A549 (cell line): ENCODE measurements at regions not wholly inside any gene's neighbourhood (a gene's known extent, or its start where the extent isn't known, plus 50 kb on each side); places are given as distances from the start of the nearest gene placed in this dataset.

Experiments
- ATAC-seq, 2 experiments: fragments of 200-7000 bp in 1 of 2; fragments of >200 bp in 1 of 2; cut with Nextera tagmentation in 1 of 2; cut with Tn5 transposase in 1 of 2; 3 replicates each; pipeline versions ENCODE4 v1.8.0 to v1.9.1; 2018 to 2020; ENCODE audit warnings: mild to moderate bottlenecking in 1 of 2, moderate library complexity in 1 of 2
- CTCF ChIA-PET: fragments of 300-600 bp; sonication (Branson Sonifier 250); formaldehyde crosslinking; extraction: SDS; loops from one replicate; lab custom pipeline; 2021; ENCODE audit warnings: antibody characterized with exemption, inconsistent platforms; lab: Yijun Ruan, JAX
- POLR2A ChIA-PET: fragments of 350-600 bp; formaldehyde crosslinking; extraction: SDS; loops from one replicate; lab custom pipeline; 2021; ENCODE audit warnings: antibody characterized with exemption, inconsistent platforms; lab: Yijun Ruan, JAX
- DNase-seq, 2 experiments: peaks; one replicate each; pipeline versions ENCODE4 v3.0.0 to v3.0.0-alpha.2; 2011 to 2016; ENCODE audit warnings: low read depth in 1 of 2, low spot score in 1 of 2
- FAIRE-seq: peaks from 2 replicates; lab custom pipeline; 2011; peaks lifted over from hg19 to GRCh38; lab: Jason Lieb, UNC
- H3K27ac ChIP-seq, 2 experiments: fragments of >200 bp; sonication (Bioruptor Twin); formaldehyde crosslinking; 3 replicates each; pipeline ENCODE4 v1.5.1; 2016 to 2017
- H3K4me1 ChIP-seq: fragments of >200 bp; sonication (Bioruptor Twin); formaldehyde crosslinking; 3 replicates; pipeline ENCODE4 v1.6.1; 2016
- H3K4me2 ChIP-seq: fragments of >200 bp; sonication (Bioruptor Twin); formaldehyde crosslinking; 3 replicates; pipeline ENCODE4 v1.6.1; 2016
- H3K4me3 ChIP-seq: fragments of >200 bp; sonication (Bioruptor Twin); formaldehyde crosslinking; 3 replicates; pipeline ENCODE4 v1.5.1; 2016
- H3K9me3 ChIP-seq: fragments of >200 bp; sonication (Bioruptor Twin); formaldehyde crosslinking; 3 replicates; pipeline ENCODE4 v1.6.1; 2016
- ATOH8 ChIP-seq: fragments of 250-450 bp; sonication (Bioruptor Pico); IDR thresholded peaks from 2 replicates; pipeline ENCODE4 v1.5.0; 2020; ENCODE audit warnings: low read depth, mild to moderate bottlenecking, moderate library complexity
- CBX8 ChIP-seq: fragments of 200-600 bp; sonication (generic); IDR thresholded peaks from 2 replicates; pipeline ENCODE4 v1.6.1; 2016
- CEBPB ChIP-seq, 2 experiments: fragments of >200 bp in 1 of 2; sonication (Bioruptor Twin) in 1 of 2; formaldehyde crosslinking in 1 of 2; IDR thresholded peaks; 2 replicates each; pipeline ENCODE4 v1.6.1; 2012 to 2016
- CHD2 ChIP-seq: fragments of 150-350 bp; IDR thresholded peaks from 2 replicates; pipeline ENCODE4 v1.6.1; 2014; ENCODE audit warnings: low read length; ENCODE audit not compliant: partially characterized antibody
- CHD4 ChIP-seq: fragments of 200-600 bp; sonication (generic); IDR thresholded peaks from 2 replicates; pipeline ENCODE4 v1.6.1; 2016; ENCODE audit warnings: antibody characterized with exemption, mild to moderate bottlenecking, borderline replicate concordance
- E2F6 ChIP-seq: IDR thresholded peaks from 2 replicates; pipeline ENCODE4 v1.6.1; 2012; ENCODE audit warnings: low read depth, borderline replicate concordance
- EHF ChIP-seq: fragments of 250-450 bp; sonication (Bioruptor Pico); IDR thresholded peaks from 2 replicates; pipeline ENCODE4 v1.5.0; 2020; ENCODE audit warnings: mild to moderate bottlenecking
- EHMT2 ChIP-seq: fragments of 200-600 bp; sonication (generic); IDR thresholded peaks from 2 replicates; pipeline ENCODE4 v1.6.1; 2016; ENCODE audit warnings: antibody characterized with exemption, low read depth, mild to moderate bottlenecking, moderate library complexity
- EP300 ChIP-seq, 2 experiments: fragments of >200 bp; sonication (Bioruptor Twin); formaldehyde crosslinking; IDR thresholded peaks; 2 replicates in 1 of 2; 3 replicates in 1 of 2; pipeline ENCODE4 v1.6.1; 2016 to 2017
- ESRRA ChIP-seq: fragments of 150-350 bp; IDR thresholded peaks from 2 replicates; pipeline ENCODE4 v1.6.1; 2014; ENCODE audit warnings: mild to moderate bottlenecking, low read length, borderline replicate concordance
- FOSB ChIP-seq: fragments of 250-450 bp; sonication (Bioruptor Pico); IDR thresholded peaks from 2 replicates; pipeline ENCODE4 v1.5.0; 2020; ENCODE audit warnings: mild to moderate bottlenecking, moderate library complexity
- FOSL2 ChIP-seq, 2 experiments: fragments of 450-650 bp in 1 of 2; fragments of >200 bp in 1 of 2; sonication (Bioruptor Twin) in 1 of 2; formaldehyde crosslinking; IDR thresholded peaks; 2 replicates each; pipeline versions ENCODE4 v1.5.0 to v1.6.1; 2016 to 2020; ENCODE audit warnings: mild to moderate bottlenecking in 1 of 2, moderate library complexity in 1 of 2
- FOXS1 ChIP-seq: fragments of 250-450 bp; sonication (Bioruptor Pico); IDR thresholded peaks from 2 replicates; pipeline ENCODE4 v1.5.0; 2020; ENCODE audit warnings: mild to moderate bottlenecking, moderate library complexity
- GATA3 ChIP-seq: IDR thresholded peaks from 2 replicates; pipeline ENCODE4 v1.6.1; 2012; ENCODE audit warnings: borderline replicate concordance
- HES2 ChIP-seq: fragments of >200 bp; sonication (Bioruptor Twin); formaldehyde crosslinking; IDR thresholded peaks from 2 replicates; pipeline ENCODE4 v1.6.1; 2016
- HEYL ChIP-seq: fragments of 250-450 bp; sonication (Bioruptor Pico); IDR thresholded peaks from 2 replicates; pipeline ENCODE4 v1.8.0; 2021; ENCODE audit warnings: mild to moderate bottlenecking, moderate library complexity
- HMGXB4 ChIP-seq: fragments of 250-450 bp; sonication (Bioruptor Pico); IDR thresholded peaks from 2 replicates; pipeline ENCODE4 v1.5.0; 2021; ENCODE audit warnings: mild to moderate bottlenecking, moderate library complexity, borderline replicate concordance
- HOXA7 ChIP-seq: fragments of 250-450 bp; sonication (Bioruptor Pico); IDR thresholded peaks from 2 replicates; pipeline ENCODE4 v1.5.0; 2020; ENCODE audit warnings: mild to moderate bottlenecking, moderate library complexity
- HOXB13 ChIP-seq: fragments of 250-450 bp; sonication (Bioruptor Pico); IDR thresholded peaks from 2 replicates; pipeline ENCODE4 v1.5.0; 2020; ENCODE audit warnings: low read depth, mild to moderate bottlenecking, moderate library complexity
- JUNB ChIP-seq: fragments of >200 bp; sonication (Bioruptor Twin); formaldehyde crosslinking; IDR thresholded peaks from 2 replicates; pipeline ENCODE4 v1.6.1; 2016
- KDM1A ChIP-seq: fragments of 200-600 bp; sonication (generic); IDR thresholded peaks from 2 replicates; pipeline ENCODE4 v1.6.1; 2016; ENCODE audit warnings: low read depth, mild to moderate bottlenecking
- KDM5A ChIP-seq: fragments of 200-600 bp; sonication (generic); IDR thresholded peaks from 2 replicates; pipeline ENCODE4 v1.6.1; 2016; ENCODE audit warnings: antibody characterized with exemption, mild to moderate bottlenecking
- NPAS2 ChIP-seq: fragments of 250-450 bp; sonication (Bioruptor Pico); IDR thresholded peaks from 2 replicates; pipeline ENCODE4 v1.8.0; 2022; ENCODE audit warnings: mild to moderate bottlenecking, moderate library complexity, borderline replicate concordance
- NR3C1 ChIP-seq: fragments of >200 bp; sonication (Bioruptor Twin); formaldehyde crosslinking; IDR thresholded peaks from 3 replicates; pipeline ENCODE4 v1.6.1; 2017
- RAD21 ChIP-seq, 2 experiments: fragments of >200 bp in 1 of 2; sonication (Bioruptor Twin) in 1 of 2; formaldehyde crosslinking in 1 of 2; IDR thresholded peaks in 1 of 2; conservative IDR thresholded peaks in 1 of 2; 2 replicates in 1 of 2; 3 replicates in 1 of 2; pipeline ENCODE4 v1.6.1; 2012 to 2018; ENCODE audit warnings: inconsistent platforms in 1 of 2
- RARB ChIP-seq: fragments of 250-450 bp; sonication (Bioruptor Pico); IDR thresholded peaks from 2 replicates; pipeline ENCODE4 v1.8.0; 2021; ENCODE audit warnings: mild to moderate bottlenecking, moderate library complexity
- RFX5 ChIP-seq: fragments of 450-650 bp; IDR thresholded peaks from 2 replicates; pipeline ENCODE4 v1.7.1; 2014; ENCODE audit warnings: antibody characterized with exemption, mild to moderate bottlenecking, moderate library complexity
- RNF2 ChIP-seq: fragments of 200-600 bp; sonication (generic); IDR thresholded peaks from 2 replicates; pipeline ENCODE4 v1.6.1; 2016; ENCODE audit warnings: low read depth, mild to moderate bottlenecking, antibody characterized with exemption, moderate library complexity, borderline replicate concordance
- TFCP2L1 ChIP-seq: fragments of 250-450 bp; sonication (Bioruptor Pico); IDR thresholded peaks from 2 replicates; pipeline ENCODE4 v1.5.0; 2021; ENCODE audit warnings: mild to moderate bottlenecking
- ZC3H11A ChIP-seq: fragments of 450-650 bp; IDR thresholded peaks from 2 replicates; pipeline ENCODE4 v1.6.1; 2014; ENCODE audit warnings: antibody characterized with exemption, mild to moderate bottlenecking
- ZFP36 ChIP-seq: fragments of 450-650 bp; IDR thresholded peaks from 2 replicates; pipeline ENCODE4 v1.6.1; 2014; ENCODE audit warnings: borderline replicate concordance; ENCODE audit not compliant: partially characterized antibody
- ZSCAN20 ChIP-seq: fragments of 250-450 bp; sonication (Bioruptor Pico); IDR thresholded peaks from 2 replicates; pipeline ENCODE4 v1.8.0; 2022; ENCODE audit warnings: mild to moderate bottlenecking, moderate library complexity
- WGBS: methylation state at CpG from one replicate; pipeline ENCODE4 v1.1.6; 2017; ENCODE audit errors: missing lambda C conversion rate; 5-methylcytosine and 5-hydroxymethylcytosine counted together

GRCh38 chr1:163836481-163836880 is 514.7 kb downstream of the NUF2 start:
- ChIA-PET CTCF (interaction anchor here (0.9 kb wide), 1 partner anchor 10 kb away, joined by 3 read pairs; no protein-coding TSS in a partner anchor), POLR2A (no interaction called here)
- no peak for FAIRE-seq
- no peaks in the 10 kb centered on the region; the same call in 2 of the 3 replicates for H3K9me3 ChIP-seq
- no peak overlapping the region for H3K27ac ChIP-seq
- 0% methylated on average over 1 of the region's 1 CpG for WGBS
- TF ChIP-seq NR3C1 (no peak), ATOH8 (CRISPR knock-in tag) (no peak), FOSB (no peak), TFCP2L1 (CRISPR knock-in tag) (no peak), ZSCAN20 (no peak)
- H3K4me2 ChIP-seq, result no peak overlapping the region
- H3K4me1 ChIP-seq, result no peaks in the 10 kb centered on the region
- H3K4me3 ChIP-seq, result no peak overlapping the region
- no peak for DNase-seq
- no peak for ATAC-seq

- no peak overlapping the region for H3K4me3 ChIP-seq
- ChIA-PET POLR2A (no interaction called here), CTCF (no interaction called here)
- H3K27ac ChIP-seq, result no peak overlapping the region
- DNase-seq, result no peak
- no peak overlapping the region for H3K4me2 ChIP-seq
- no peak for FAIRE-seq
- WGBS, result 19% methylated on average over 3 of the region's 3 CpGs
- TF ChIP-seq FOXS1 (CRISPR knock-in tag), result no peak
- no peak for TF ChIP-seq RARB
- TF ChIP-seq EP300 (IDR thresholded peaks at IDR 0.05), result no peak
- no peaks in the 10 kb centered on the region for H3K4me1 ChIP-seq
- H3K9me3 ChIP-seq, result no peaks in the 10 kb centered on the region; the same call in 2 of the 3 replicates
- ATAC-seq, result no peak
Observed at GRCh38 chr1:163837206-163837605, 515.5 kb downstream of the NUF2 start.

GRCh38 chr1:163842571-163842970 is 520.8 kb downstream of the NUF2 start:
- no peaks in the 10 kb centered on the region for H3K9me3 ChIP-seq
- DNase-seq (no peak), FAIRE-seq (no peak), ATAC-seq (no peak)
- ChIA-PET POLR2A (no interaction called here), CTCF (no interaction called here)
- no peak overlapping the region for H3K27ac ChIP-seq
- no peaks in the 10 kb centered on the region for H3K4me1 ChIP-seq
- H3K4me2 ChIP-seq, result no peak overlapping the region
- 33% methylated on average over 2 of the region's 2 CpGs for WGBS
- H3K4me3 ChIP-seq, result no peak overlapping the region
- TF ChIP-seq NPAS2 (CRISPR knock-in tag) (no peak), GATA3 (no peak), TFCP2L1 (CRISPR knock-in tag) (no peak), CEBPB (IDR thresholded peaks at IDR 0.05) (no peak), ZFP36 (no peak), NR3C1 (no peak), CBX8 (no peak), RNF2 (no peak)
- TF ChIP-seq, all 56 proteins: peak for 0

GRCh38 chr1:163844459-163844858 is 522.7 kb downstream of the NUF2 start:
- POLR2A ChIA-PET, result no interaction called here
- no peak for FAIRE-seq

GRCh38 chr1:163845279-163845678 is 523.5 kb downstream of the NUF2 start:
- DNase-seq (no peak), FAIRE-seq (no peak), ATAC-seq (no peak)
- ChIA-PET CTCF (no interaction called here), POLR2A (no interaction called here)
- H3K4me1 ChIP-seq, result no peaks in the 10 kb centered on the region
- H3K4me3 ChIP-seq, result no peak overlapping the region
- H3K9me3 ChIP-seq, result no peaks in the 10 kb centered on the region
- 21% methylated on average over 3 of the region's 3 CpGs for WGBS
- H3K4me2 ChIP-seq, result no peak overlapping the region
- H3K27ac ChIP-seq, result no peak overlapping the region
- TF ChIP-seq RNF2, result no peak
- no peak for TF ChIP-seq EHF
- TF ChIP-seq FOSL2 (IDR thresholded peaks at IDR 0.05), result no peak
- TF ChIP-seq FOSL2 (CRISPR knock-in tag; IDR thresholded peaks at IDR 0.05), result no peak
- TF ChIP-seq JUNB, result no peak
- no peak for TF ChIP-seq HES2
- TF ChIP-seq FOXS1 (CRISPR knock-in tag), result no peak
- TF ChIP-seq EHMT2, result no peak
- TF ChIP-seq HMGXB4 (CRISPR knock-in tag), result no peak
- TF ChIP-seq ESRRA, result no peak
- TF ChIP-seq HOXB13 (CRISPR knock-in tag), result no peak
- TF ChIP-seq E2F6, result no peak

More at GRCh38 chr1:163844459-163844858, 522.7 kb downstream of the NUF2 start:
- Histone ChIP-seq H3K4me2 (no peak overlapping the region), H3K4me1 (no peaks in the 10 kb centered on the region), H3K9me3 (no peaks in the 10 kb centered on the region), H3K27ac (no peak overlapping the region), H3K4me3 (no peak overlapping the region)
- 32% methylated on average over 1 of the region's 1 CpG for WGBS
- ATAC-seq (no peak), DNase-seq (no peak)
- CTCF ChIA-PET, result no interaction called here
- TF ChIP-seq RFX5 (no peak), RAD21 (conservative IDR thresholded peaks at IDR 0.05 in 1 of 2, IDR thresholded peaks at IDR 0.05 in 1 of 2) (no peak), ZC3H11A (no peak), KDM1A (no peak), CHD2 (no peak), CHD4 (no peak), KDM5A (no peak), HEYL (no peak), HOXA7 (CRISPR knock-in tag) (no peak), FOSB (no peak), ESRRA (no peak)
